Activated naive CD4-positive, alpha-beta T cell treated with anti-CD3 and anti-CD28 coated beads, Interleukin-2, amount 50 U/mL, for 72 hours (primary cell): ENCODE measurements at regions not wholly inside any gene's neighbourhood (a gene's known extent, or its start where the extent isn't known, plus 50 kb on each side); places are given as distances from the start of the nearest gene placed in this dataset.

Experiments used
- ATAC-seq, 2 donors: fragments of 150-1000 bp; cut with Tn5 transposase; 2 replicates each; pipeline ENCODE4 v1.10.0; 2021; ENCODE audit warnings: mild to moderate bottlenecking in 2 of 2, moderate library complexity in 2 of 2
- DNase-seq, 2 donors: peaks; one replicate each; pipeline ENCODE4 v3.0.0; 2021 to 2022; ENCODE audit warnings: low spot score in 2 of 2
- H3K27ac Mint-ChIP-seq, 2 donors: one replicate each; pipeline ENCODE4 v1.8.0; 2022; ENCODE audit warnings: mild to moderate bottlenecking in 2 of 2, mixed read lengths in 2 of 2
- H3K36me3 Mint-ChIP-seq, 2 donors: one replicate each; pipeline ENCODE4 v1.8.0; 2022; ENCODE audit warnings: mixed read lengths in 2 of 2
- H3K9me3 Mint-ChIP-seq, 2 donors: one replicate each; pipeline ENCODE4 v1.8.0; 2022; ENCODE audit warnings: mixed read lengths in 2 of 2

DNA sequence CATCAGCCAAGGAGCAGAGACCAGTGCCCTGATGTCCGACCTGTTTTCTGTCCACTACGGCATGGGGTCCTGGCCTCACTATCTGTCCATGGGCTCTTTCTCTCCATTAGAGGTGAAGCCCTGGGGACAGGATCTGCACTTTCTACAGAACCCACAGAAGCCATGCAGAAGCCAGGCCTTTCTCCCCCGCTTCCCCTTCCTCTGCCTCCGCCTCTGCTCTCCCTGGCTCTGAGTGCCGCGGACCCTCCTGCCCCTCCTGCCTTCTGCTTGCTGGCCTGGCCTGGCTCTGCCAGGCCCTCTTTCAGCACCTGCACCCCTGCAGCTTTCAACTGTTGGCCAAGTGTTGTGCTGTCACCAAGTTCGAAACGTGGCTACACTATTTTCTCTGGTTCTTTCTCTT lies 439.8 kb upstream of the ZMIZ1 start:
- Mint-ChIP-seq H3K36me3 (no peaks in the 10 kb centered on the region), H3K27ac (no peak overlapping the region), H3K9me3 (no peaks in the 10 kb centered on the region)
- ATAC-seq (no peak), DNase-seq (no peak)

DNA sequence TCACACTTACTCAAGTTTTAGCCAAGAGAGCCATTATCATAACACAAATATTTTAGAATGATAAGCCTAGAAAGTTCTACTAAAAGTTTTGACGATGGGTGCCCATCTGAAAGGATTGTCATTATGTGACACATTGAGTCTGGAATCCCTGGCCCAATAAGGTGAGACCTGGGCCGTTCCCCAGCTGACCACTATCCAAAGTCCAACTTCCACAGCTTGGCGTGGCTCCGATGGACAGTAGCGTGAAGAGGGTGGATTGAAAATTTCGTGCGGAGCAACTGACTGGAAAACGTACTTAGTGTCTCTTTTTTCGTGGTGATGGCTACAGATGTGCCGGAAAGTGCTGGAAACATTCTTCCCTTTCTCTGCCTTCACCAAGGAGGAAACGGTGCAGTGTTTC lies 439.0 kb upstream of the ZMIZ1 start:
- Mint-ChIP-seq H3K36me3 (no peaks in the 10 kb centered on the region), H3K27ac (peak overlapping the region in 1 of 2 donors; percentile 73), H3K9me3 (no peaks in the 10 kb centered on the region)
- no peak for ATAC-seq
- no peak for DNase-seq

DNA sequence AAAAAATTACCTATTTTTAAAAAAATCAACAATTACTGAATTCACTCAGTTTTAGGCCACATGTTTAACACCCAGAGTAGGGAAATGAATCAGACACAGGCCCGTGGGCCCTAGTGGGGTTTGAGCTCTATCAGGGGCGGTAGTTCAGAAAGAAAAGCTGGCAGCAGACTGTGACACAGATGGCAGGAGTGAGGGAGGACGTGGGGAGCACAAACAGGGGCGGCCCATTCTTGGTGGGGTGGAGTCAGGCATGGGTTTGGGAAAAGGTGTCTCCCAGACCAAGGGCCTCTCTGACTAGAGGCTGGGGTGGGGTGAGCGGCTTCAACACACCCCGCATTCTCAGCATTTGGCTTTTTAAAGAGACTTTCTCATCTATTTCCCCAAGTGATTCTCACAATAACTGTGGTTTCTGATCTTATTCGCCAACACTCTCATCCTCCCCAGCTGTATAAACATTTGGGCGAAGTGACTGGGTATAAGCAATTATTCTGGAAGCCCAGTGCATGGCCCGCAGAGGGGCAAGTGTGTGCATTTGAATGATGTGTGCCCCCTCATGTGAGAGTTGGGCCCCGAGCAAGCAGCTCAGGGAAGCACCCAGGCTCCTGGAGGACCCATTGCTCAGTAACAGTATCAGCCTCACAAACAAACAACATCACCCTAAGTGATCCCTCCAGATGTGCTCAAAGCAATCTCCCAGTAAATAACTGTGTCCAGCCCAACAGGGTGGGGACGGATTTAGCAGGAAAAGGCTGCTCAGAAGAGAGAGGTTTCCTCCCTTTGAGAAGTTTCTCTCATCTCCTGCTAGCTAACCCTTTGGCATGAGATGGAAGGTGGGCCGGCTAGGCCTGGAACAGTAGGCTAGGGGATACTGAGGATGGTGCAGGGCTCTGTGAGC lies 437.6 kb upstream of the ZMIZ1 start:
- ATAC-seq, result peak; percentile 70 to 95
- DNase-seq, result peak in 1 of 2 donors; percentile 39
- no peaks in the 10 kb centered on the region for H3K36me3 Mint-ChIP-seq
- no peaks in the 10 kb centered on the region for H3K9me3 Mint-ChIP-seq
- H3K27ac Mint-ChIP-seq, result peak overlapping the region in 1 of 2 donors; percentile 26

DNA sequence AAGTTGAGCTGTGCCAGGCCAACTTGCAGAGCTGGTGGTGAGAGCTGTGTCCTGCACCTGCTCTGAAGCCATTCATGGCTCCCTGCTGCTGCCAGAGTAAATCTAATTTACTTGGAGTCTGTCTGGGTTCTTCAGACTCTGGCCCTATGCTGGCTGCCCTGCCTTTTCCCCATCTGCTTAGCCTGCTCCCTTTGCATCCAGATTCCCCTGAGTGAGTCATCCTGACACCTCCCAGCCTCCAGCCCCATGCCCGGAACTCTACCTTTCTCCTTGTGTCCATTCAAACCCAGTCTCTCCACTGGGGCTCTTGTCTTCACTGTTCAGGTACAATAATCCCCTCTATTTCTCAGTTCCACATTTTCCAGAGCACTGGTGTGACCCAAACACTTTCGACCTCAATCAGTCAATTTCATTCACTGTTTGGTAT lies 434.4 kb upstream of the ZMIZ1 start:
- no peaks in the 10 kb centered on the region for H3K36me3 Mint-ChIP-seq
- no peak for ATAC-seq
- DNase-seq, result no peak
- no peaks in the 10 kb centered on the region for H3K9me3 Mint-ChIP-seq
- H3K27ac Mint-ChIP-seq, result no peak overlapping the region

DNA sequence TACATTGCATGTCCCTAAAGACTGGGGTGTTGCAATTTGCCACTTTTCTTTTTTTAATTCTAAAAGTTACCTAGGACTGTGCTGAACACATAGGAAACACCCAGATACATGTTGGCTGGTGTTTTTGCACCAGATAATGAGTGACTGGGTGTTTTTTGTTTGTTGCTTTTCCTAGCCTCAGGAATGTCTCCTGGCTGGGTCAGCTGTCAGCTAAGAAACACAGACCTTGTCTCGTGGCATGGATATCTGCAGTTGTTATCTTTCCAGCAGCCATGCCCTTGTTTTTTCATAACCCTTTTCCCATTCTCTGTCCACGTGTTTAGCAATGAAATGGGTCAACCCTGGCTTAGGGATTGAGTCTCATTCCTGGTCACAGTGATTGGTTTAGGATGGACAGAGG lies 433.9 kb upstream of the ZMIZ1 start:
- H3K9me3 Mint-ChIP-seq, result no peaks in the 10 kb centered on the region
- DNase-seq (no peak), ATAC-seq (no peak)

DNA sequence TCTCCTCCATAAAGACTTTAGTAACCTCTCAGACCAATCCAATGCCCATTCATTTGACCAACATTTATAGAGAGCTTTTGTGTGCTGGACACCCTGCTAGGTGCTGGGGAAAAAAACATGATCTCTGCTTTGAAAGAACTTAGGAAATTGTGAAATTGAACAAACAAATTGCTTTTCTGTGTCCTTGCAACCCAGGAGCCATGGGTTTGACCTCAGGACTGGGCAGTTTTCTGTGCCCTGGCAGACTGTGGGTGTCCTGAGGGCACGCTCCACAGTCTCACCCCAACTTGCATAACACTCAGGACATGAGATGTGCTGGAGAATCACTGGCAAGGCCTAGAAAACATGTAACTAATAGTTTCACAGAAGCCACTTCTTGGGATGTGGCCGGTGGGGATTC lies 429.1 kb upstream of the ZMIZ1 start:
- no peak for DNase-seq
- Mint-ChIP-seq H3K9me3 (no peaks in the 10 kb centered on the region), H3K36me3 (no peaks in the 10 kb centered on the region), H3K27ac (no peak overlapping the region)
- ATAC-seq, result no peak

More for the DNA sequence above, 433.9 kb upstream of the ZMIZ1 start:
- no peak overlapping the region for H3K27ac Mint-ChIP-seq
- no peaks in the 10 kb centered on the region for H3K36me3 Mint-ChIP-seq

DNA sequence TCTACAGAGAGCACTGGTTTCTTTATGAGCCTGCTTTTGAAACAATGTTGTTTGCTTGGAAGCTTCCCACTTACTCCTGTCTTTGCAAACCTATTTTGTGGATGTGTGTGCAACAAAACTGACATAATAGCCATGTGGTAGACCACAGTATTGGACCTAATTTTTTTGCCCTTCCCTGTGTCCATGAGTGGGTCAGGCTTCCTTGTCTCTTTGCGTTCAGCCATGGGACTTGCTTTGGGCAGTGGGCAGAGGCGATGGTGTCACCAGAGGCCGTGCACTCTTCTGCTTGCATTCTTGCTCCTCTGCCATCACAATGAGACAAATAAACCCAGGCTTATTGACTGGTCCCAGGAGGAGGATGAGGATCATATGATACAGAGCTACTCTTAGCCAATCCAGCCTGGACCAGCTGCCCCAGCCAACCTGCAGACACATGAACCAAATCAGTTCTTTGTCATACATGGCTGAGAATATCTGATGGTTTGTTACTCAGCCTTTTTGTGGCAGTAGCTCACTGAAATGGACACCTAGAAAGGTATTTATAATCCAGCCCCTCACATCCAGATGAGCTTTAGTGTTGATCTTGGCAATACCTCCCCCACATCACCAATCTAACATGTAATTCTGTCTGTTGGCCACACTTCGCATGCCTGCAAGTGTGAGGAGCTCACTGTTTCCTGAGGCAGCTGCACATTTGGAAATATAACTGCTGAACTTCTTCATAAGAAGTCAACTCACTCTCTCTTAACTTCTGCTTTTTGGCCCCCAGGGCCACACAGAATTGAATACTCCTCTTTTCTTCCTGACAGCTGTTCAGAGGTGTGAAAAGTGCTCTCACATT lies 427.8 kb upstream of the ZMIZ1 start:
- Mint-ChIP-seq H3K9me3 (peaks cover 0 to 4% of the 10 kb centered on the region in 2 donors), H3K27ac (no peak overlapping the region), H3K36me3 (no peaks in the 10 kb centered on the region)
- no peak for DNase-seq
- no peak for ATAC-seq

DNA sequence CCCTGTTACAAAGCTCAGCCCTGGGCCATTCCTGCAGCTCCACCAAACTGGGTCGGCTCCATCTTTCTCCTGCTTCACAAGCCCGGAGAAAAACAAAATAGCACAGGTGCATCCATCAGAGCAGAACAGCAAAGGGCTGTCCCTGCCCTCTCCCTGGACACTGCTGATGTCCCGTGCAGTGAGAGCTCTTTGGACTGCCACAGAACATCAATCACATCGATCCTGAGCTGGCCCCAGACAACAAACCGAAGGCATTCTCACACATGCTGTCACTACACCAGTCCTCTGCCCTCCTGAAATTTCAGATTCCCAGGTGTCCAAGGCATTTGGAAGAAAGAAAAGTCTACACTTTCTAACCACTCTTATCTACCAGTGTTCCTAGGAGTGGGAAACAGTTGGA lies 427.1 kb upstream of the ZMIZ1 start:
- peaks cover 0 to 4% of the 10 kb centered on the region in 2 donors for H3K9me3 Mint-ChIP-seq
- ATAC-seq (no peak), DNase-seq (no peak)
- H3K27ac Mint-ChIP-seq, result no peak overlapping the region
- H3K36me3 Mint-ChIP-seq, result no peaks in the 10 kb centered on the region

DNA sequence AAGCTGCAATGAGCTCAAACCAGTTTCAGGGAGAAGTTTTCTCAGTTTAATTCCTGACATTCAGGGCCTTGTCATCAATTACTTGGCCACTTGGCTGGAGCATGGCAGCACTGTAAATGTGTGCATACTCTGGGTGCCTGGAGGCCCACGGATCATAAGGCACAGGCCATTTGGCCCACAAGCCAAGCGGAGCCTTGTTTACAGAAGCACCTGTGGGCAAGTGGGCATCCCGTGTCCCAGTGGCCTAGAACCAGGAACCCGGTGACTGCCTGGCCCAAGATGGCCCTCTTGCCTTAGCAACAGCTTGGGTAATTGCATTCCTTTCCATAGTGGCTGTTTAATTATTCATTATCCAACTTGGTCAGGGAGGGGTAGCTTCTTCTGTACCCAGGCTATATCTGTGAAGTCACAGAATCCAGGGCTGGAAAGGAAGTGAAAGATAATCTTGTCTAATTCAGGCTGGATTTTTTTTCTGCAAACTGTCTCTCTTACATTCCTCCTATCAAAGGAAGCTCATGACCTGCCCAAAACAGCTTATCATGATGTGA lies 426.4 kb upstream of the ZMIZ1 start:
- H3K36me3 Mint-ChIP-seq, result no peaks in the 10 kb centered on the region
- DNase-seq (no peak), ATAC-seq (no peak)
- peaks cover 0 to 4% of the 10 kb centered on the region in 2 donors for H3K9me3 Mint-ChIP-seq
- no peak overlapping the region for H3K27ac Mint-ChIP-seq

DNA sequence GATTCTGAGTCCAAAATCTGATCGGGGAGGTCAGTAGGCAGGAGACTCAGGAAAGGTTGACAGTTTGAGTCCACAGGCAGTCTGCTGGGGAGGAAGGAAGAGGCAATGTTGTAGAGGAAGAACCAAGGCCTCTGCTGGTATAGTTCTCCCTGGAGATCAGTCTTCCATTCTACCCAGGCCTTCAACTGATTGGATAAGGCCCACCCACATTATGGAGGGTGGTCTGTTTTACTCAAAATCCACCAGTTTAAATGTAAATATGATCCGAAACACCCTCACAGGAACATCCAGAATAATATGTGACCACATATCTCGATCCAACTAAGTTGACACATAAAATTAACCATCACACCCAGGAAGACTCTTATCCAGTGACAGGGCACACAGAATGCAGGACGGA lies 425.3 kb upstream of the ZMIZ1 start:
- no peak for DNase-seq
- Mint-ChIP-seq H3K36me3 (no peaks in the 10 kb centered on the region), H3K9me3 (peaks cover 0 to 4% of the 10 kb centered on the region in 2 donors), H3K27ac (no peak overlapping the region)
- ATAC-seq, result no peak

DNA sequence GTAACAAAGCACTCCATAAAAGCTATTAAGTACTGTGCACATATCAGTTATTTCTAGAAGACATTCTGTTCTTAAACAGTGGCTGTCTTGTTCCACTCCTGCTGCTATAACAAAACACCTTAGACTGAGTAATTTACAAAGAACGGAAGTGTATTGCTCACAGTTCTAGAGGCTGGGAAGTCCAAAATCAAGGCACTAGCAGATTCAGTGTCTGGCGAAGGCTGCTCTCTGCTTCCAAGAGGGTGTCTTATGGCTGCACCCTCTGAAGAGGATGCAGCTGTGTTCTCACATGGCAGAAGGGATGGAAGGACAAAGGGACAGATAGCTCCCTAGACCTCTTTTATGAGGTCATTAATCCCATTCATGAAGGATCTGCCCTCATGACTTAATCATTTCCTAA lies 424.2 kb upstream of the ZMIZ1 start:
- H3K36me3 Mint-ChIP-seq, result no peaks in the 10 kb centered on the region
- peaks cover 0 to 4% of the 10 kb centered on the region in 2 donors for H3K9me3 Mint-ChIP-seq
- no peak for ATAC-seq
- DNase-seq, result no peak
- H3K27ac Mint-ChIP-seq, result no peak overlapping the region

DNA sequence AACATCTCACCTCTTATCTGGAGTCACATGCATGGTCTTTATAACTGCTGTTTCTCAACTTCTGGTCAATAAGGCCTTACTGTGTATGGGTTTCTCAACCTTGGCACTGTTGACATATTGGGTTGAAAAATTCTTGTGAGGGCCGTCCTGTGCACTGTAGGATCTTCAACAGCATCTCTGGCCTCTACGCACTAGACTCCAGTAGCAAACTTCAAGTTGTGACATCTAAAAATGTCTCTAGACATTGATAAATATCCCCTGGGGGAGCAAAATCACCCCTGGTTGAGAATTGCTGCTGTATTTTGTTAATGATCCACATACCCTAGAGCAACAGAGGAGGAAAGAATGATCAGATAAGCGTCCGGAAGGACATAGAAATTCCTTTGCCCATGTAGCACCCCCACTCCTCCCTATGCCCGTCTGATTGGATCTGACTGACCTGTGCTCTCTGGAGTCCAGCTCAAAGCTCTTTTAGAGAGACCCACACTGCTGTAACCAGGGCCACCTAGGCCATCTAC lies 423.5 kb upstream of the ZMIZ1 start:
- peaks cover 0 to 4% of the 10 kb centered on the region in 2 donors for H3K9me3 Mint-ChIP-seq
- no peaks in the 10 kb centered on the region for H3K36me3 Mint-ChIP-seq
- ATAC-seq (no peak), DNase-seq (no peak)
- no peak overlapping the region for H3K27ac Mint-ChIP-seq

DNA sequence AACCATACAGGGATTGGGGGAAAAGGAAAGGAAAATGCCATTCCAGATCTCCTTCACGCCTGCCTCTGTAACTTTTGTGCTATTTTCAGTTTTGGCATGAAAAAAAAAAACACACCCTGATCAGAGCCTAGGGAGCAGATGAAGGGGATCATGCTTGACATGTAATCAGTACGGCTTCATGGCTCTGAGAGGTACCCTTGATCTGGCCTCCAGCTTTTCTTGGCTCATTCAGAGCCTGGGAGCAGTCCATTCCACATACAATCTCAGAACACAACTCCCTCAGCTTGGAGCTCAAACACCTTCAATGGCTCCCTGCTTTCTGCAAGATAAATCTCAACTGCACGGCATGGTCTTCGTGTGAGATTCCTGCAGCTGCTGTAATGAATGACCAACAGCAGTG lies 422.8 kb upstream of the ZMIZ1 start:
- no peak for ATAC-seq
- H3K36me3 Mint-ChIP-seq, result no peaks in the 10 kb centered on the region

DNA sequence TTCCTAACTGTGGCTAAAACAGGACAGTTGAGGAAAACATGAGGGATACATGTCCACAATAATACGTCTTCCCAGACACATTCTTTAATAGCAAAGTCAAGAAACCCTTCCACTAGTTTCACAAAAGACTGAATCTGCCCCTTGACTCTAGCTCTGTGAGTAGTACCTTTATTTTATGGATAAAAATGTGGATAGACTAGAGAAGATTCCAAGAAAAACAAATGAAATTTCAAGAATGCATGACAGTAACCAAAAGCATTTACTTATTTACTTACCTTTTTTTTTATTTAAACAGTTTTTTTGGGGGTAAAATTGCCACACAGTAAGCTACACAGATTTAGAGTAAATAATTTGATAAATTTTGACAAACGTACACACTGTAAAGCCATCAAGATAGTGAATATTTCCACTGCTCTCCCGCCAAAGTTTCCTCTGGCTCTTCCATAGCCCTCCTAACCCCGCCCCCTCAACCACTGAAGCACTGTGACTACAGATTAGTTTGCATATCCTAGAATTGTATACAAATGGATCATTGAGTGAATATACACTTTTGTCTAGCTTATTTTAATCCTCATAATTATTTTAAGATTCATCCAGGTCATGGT lies 420.4 kb upstream of the ZMIZ1 start:
- DNase-seq (no peak), ATAC-seq (no peak)
- Mint-ChIP-seq H3K36me3 (no peaks in the 10 kb centered on the region), H3K9me3 (peaks cover 4 to 6% of the 10 kb centered on the region in 2 donors), H3K27ac (no peak overlapping the region)

More for the DNA sequence above, 422.8 kb upstream of the ZMIZ1 start:
- peaks cover 0 to 4% of the 10 kb centered on the region in 2 donors for H3K9me3 Mint-ChIP-seq
- DNase-seq, result no peak
- H3K27ac Mint-ChIP-seq, result no peak overlapping the region

DNA sequence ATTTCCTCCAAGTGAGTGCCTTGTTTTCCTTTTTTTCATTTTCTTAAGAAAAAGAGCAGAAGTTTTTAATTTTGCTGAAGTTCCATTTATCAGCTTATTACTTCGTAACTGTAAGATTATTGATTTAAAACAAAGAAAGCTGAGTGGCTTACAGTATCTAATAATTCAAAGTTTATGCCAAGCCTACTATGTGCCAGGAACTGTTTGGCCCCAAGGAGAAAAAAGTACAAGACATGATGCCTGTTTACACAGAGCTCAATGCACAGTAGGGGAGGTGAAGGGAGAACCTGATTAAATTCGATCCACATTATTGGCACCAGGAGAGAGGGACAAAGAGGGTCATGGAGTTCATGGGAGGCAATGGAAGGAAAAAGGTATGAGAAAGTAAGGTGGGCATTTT lies 419.3 kb upstream of the ZMIZ1 start:
- no peak for ATAC-seq
- Mint-ChIP-seq H3K36me3 (no peaks in the 10 kb centered on the region), H3K27ac (no peak overlapping the region), H3K9me3 (peaks cover 4 to 6% of the 10 kb centered on the region in 2 donors)
- no peak for DNase-seq

DNA sequence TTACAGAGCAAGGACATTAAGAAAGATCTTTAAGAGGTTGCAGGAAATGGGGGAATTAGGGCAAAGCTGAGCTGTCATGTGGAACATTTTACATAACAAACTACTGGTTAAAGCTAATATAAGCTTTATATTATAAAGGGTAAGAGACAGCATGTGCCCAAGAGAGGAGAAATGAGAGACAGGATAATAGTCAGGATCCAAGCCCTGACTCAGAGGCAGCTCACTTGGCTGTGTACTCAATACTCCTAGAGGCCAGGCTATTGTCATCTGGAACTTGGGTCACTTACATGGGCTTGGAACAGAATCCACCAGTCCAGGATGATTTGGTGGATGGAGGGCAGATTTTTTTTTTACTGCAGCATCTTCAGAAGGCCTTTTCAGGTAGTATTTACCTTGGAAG lies 418.6 kb upstream of the ZMIZ1 start:
- H3K27ac Mint-ChIP-seq, result no peak overlapping the region
- no peaks in the 10 kb centered on the region for H3K36me3 Mint-ChIP-seq
- peaks cover 2 to 6% of the 10 kb centered on the region in 2 donors for H3K9me3 Mint-ChIP-seq
- no peak for ATAC-seq
- DNase-seq, result no peak

DNA sequence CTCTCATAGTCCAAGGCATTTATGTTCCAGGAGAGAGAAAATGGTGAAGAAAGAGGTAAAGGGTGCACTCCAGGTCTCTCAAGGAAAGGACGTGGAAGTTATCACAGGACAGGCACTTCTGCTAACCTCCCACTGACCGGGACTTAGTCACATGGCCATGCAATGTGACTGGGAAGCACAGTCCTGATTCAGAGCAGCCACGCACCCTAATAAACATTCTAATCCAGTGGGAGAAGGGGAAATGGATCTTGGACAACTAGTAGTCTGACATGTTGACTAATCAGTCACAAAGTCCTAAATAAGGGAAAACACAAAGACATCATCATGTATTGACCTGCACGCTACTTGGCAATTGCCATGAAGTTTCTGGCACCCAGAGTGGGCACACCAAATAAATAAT lies 417.5 kb upstream of the ZMIZ1 start:
- peaks cover 0 to 6% of the 10 kb centered on the region in 2 donors for H3K9me3 Mint-ChIP-seq
- no peak overlapping the region for H3K27ac Mint-ChIP-seq
- DNase-seq, result no peak
- H3K36me3 Mint-ChIP-seq, result no peaks in the 10 kb centered on the region
- no peak for ATAC-seq
